ENCODE measurements at regions not wholly inside any gene's neighbourhood (a gene's known extent, or its start where the extent isn't known, plus 50 kb on each side); places are given as distances from the start of the nearest gene placed in this dataset.
"Not testable (repeated sequence)": the region's sequence is repeated elsewhere in the genome, so short reads cannot be mapped to it uniquely, and the experiment has no call there.

- no peaks in the 10 kb centered on the region for H3K4me1 ChIP-seq
- TF ChIP-seq POLR2A (IDR thresholded peaks at IDR 0.05), result no peak
- TF ChIP-seq, protein P1, sequence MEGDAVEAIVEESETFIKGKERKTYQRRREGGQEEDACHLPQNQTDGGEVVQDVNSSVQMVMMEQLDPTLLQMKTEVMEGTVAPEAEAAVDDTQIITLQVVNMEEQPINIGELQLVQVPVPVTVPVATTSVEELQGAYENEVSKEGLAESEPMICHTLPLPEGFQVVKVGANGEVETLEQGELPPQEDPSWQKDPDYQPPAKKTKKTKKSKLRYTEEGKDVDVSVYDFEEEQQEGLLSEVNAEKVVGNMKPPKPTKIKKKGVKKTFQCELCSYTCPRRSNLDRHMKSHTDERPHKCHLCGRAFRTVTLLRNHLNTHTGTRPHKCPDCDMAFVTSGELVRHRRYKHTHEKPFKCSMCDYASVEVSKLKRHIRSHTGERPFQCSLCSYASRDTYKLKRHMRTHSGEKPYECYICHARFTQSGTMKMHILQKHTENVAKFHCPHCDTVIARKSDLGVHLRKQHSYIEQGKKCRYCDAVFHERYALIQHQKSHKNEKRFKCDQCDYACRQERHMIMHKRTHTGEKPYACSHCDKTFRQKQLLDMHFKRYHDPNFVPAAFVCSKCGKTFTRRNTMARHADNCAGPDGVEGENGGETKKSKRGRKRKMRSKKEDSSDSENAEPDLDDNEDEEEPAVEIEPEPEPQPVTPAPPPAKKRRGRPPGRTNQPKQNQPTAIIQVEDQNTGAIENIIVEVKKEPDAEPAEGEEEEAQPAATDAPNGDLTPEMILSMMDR (IDR thresholded peaks at IDR 0.05), result no peak
- H3K36me3 ChIP-seq, result no peaks in the 10 kb centered on the region
- H3K9me3 ChIP-seq, result no peaks in the 10 kb centered on the region
- H3K4me3 ChIP-seq, result no peak overlapping the region
- no peaks in the 10 kb centered on the region for H3K27me3 ChIP-seq
- 90 to 94% methylated on average over 2 of the region's 2 CpGs for WGBS, 2 donors
- no peak overlapping the region for H3K27ac ChIP-seq
- intact Hi-C loops (cut with DNase I), result no loop called here
- no peak for DNase-seq
Measured at GRCh38 chr17:14582996-14583395, 282.1 kb downstream of the HS3ST3B1 start.

- 82 to 88% methylated on average over 6 to 10 of the region's 10 CpGs for WGBS, 2 donors
- Histone ChIP-seq H3K27me3 (peaks cover 0 to 6% (median 0%) of the 10 kb centered on the region in 4 donors), H3K4me1 (no peaks in the 10 kb centered on the region), H3K9me3 (no peaks in the 10 kb centered on the region), H3K4me3 (no peak overlapping the region), H3K27ac (no peak overlapping the region), H3K36me3 (no peaks in the 10 kb centered on the region)
- DNase-seq, result no peak
- intact Hi-C loops (cut with DNase I), result no loop called here
- TF ChIP-seq, protein P1 (IDR thresholded peaks at IDR 0.05), result no peak
- TF ChIP-seq POLR2A (IDR thresholded peaks at IDR 0.05), result no peak
Measured at GRCh38 chr17:14581186-14581830, 280.4 kb downstream of the HS3ST3B1 start.

DNA sequence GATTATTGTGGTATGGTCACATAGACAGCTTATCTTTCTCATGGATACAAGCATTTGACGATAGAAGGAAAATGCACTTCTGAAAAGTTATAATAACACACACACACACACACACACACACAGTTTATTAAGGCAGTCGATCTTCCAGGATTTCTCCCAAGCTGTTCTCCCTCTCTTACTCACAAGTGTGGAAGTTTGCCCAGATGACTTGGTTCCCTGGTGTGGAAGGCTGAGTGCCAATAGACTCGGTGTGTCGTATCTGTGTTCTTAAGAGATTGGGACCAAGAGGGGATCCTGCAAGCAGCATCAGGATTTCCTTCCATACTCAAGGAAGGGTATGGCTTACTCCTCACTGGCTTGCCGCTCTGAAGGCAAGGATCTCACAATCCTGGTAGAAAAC is 279.6 kb downstream of the HS3ST3B1 start:
- intact Hi-C loops (cut with DNase I), result no loop called here
- H3K4me3 ChIP-seq, result no peak overlapping the region
- H3K4me1 ChIP-seq, result no peaks in the 10 kb centered on the region
- peaks cover 0 to 13% (median 0%) of the 10 kb centered on the region in 4 donors for H3K27me3 ChIP-seq
- TF ChIP-seq, protein P1 (IDR thresholded peaks at IDR 0.05), result no peak
- TF ChIP-seq POLR2A (IDR thresholded peaks at IDR 0.05), result no peak
- no peaks in the 10 kb centered on the region for H3K9me3 ChIP-seq
- DNase-seq, result no peak
- 31 to 49% methylated on average over 5 of the region's 5 CpGs for WGBS, 2 donors
- no peak overlapping the region for H3K27ac ChIP-seq
- H3K36me3 ChIP-seq, result no peaks in the 10 kb centered on the region

GRCh38 chr17:14579716-14580115 is 278.8 kb downstream of the HS3ST3B1 start:
- WGBS, 2 donors, result 38 to 40% methylated on average over 3 of the region's 3 CpGs
- Histone ChIP-seq H3K4me3 (no peak overlapping the region), H3K36me3 (no peaks in the 10 kb centered on the region), H3K4me1 (peaks cover 0 to 4% (median 4%) of the 10 kb centered on the region in 3 donors), H3K9me3 (no peaks in the 10 kb centered on the region), H3K27me3 (peaks cover 0 to 21% (median 0%) of the 10 kb centered on the region in 4 donors), H3K27ac (no peak overlapping the region)
- TF ChIP-seq POLR2A (IDR thresholded peaks at IDR 0.05), result no peak
- TF ChIP-seq, protein P1 (IDR thresholded peaks at IDR 0.05), result no peak
- DNase-seq, result no peak
- intact Hi-C loops (cut with DNase I), result no loop called here

- no peak for DNase-seq
- WGBS, 2 donors, result 10 to 20% methylated on average over 7 to 8 of the region's 8 CpGs
Measured at GRCh38 chr17:14575471-14575953, 274.6 kb downstream of the HS3ST3B1 start.

DNA sequence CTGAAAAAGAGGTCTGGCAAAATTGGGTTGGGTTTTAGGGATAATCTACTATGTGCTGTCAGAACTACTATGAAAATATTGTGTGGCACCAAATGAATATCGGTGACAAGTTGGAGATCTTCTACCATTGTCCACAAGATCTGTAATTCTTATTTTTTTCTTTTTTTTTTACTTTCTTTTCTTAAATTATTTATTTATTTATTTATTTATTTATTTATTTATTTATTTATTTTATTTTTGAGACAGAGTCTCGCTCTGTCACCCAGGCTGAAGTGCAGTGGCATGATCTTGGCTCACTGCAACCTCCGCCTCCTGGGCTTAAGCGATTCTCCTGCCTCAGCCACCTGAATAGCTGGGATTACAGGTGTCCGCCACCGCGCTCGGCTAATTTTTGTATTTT is 259.4 kb downstream of the HS3ST3B1 start:
- intact Hi-C loops (cut with DNase I); H3K4me1 ChIP-seq; H3K27ac ChIP-seq; DNase-seq; H3K4me3 ChIP-seq; H3K27me3 ChIP-seq; H3K36me3 ChIP-seq; H3K9me3 ChIP-seq: not testable (repeated sequence)
- 88 to 94% methylated on average over 8 of the region's 8 CpGs for whole genome bisulfite sequencing, 2 donors

More at GRCh38 chr17:14575471-14575953, 274.6 kb downstream of the HS3ST3B1 start:
- Histone ChIP-seq H3K36me3 (no peaks in the 10 kb centered on the region), H3K4me3 (no peak overlapping the region), H3K4me1 (peaks cover 0 to 4% (median 4%) of the 10 kb centered on the region in 3 donors), H3K27me3 (peaks cover 0 to 24% (median 0%) of the 10 kb centered on the region in 4 donors), H3K27ac (no peak overlapping the region), H3K9me3 (no peaks in the 10 kb centered on the region)
- intact Hi-C loops (cut with DNase I), result no loop called here
- TF ChIP-seq, protein P1 (IDR thresholded peaks at IDR 0.05), result no peak
- no peak for TF ChIP-seq POLR2A (IDR thresholded peaks at IDR 0.05)
